ENCODE measurements at regions not wholly inside any gene's neighbourhood (a gene's known extent, or its start where the extent isn't known, plus 50 kb on each side); places are given as distances from the start of the nearest gene placed in this dataset.

- TF ChIP-seq EP300 (IDR thresholded peaks at IDR 0.05) (no peak), POLR2AphosphoS5 (IDR thresholded peaks at IDR 0.05) (no peak), CTCF (IDR thresholded peaks at IDR 0.05) (no peak)
Observed at GRCh38 chr5:88979244-88979643, 96.3 kb upstream of the MEF2C start.

Data from esophagus muscularis mucosa (tissue), 4 donors.